ENCODE measurements at regions not wholly inside any gene's neighbourhood (a gene's known extent, or its start where the extent isn't known, plus 50 kb on each side); places are given as distances from the start of the nearest gene placed in this dataset.

GRCh38 chr21:26391166-26391565 is 181.9 kb downstream of the CYYR1 start:
- no peak for TF ChIP-seq CTCF (IDR thresholded peaks at IDR 0.05; ENCODE audit: borderline replicate concordance, extremely low read depth, low read length, poor library complexity, severe bottlenecking)
- TF ChIP-seq EZH2 (IDR thresholded peaks at IDR 0.05; ENCODE audit: borderline replicate concordance, low read depth, low read length, severe bottlenecking): no peak

Data from DND-41 (cell line).